SK-N-SH treated with all-trans-retinoic acid at 6 μM for 48 hours (cell line): ENCODE measurements at regions not wholly inside any gene's neighbourhood (a gene's known extent, or its start where the extent isn't known, plus 50 kb on each side); places are given as distances from the start of the nearest gene placed in this dataset.

ENCODE experiments used
- ARNTL ChIP-seq: fragments of 450-650 bp; formaldehyde crosslinking; IDR thresholded peaks from 2 replicates; pipeline ENCODE4 v1.5.0; 2020; ENCODE audit warnings: low read depth, mild to moderate bottlenecking, moderate library complexity, borderline replicate concordance
- BACH2 ChIP-seq: fragments of 250-450 bp; sonication (Bioruptor Pico); IDR thresholded peaks from 2 replicates; pipeline ENCODE4 v1.9.0; 2021; ENCODE audit warnings: mild to moderate bottlenecking, borderline replicate concordance
- CSDC2 ChIP-seq: fragments of 250-450 bp; sonication (Bioruptor Pico); IDR thresholded peaks from 2 replicates; pipeline ENCODE4 v1.5.0; 2020; ENCODE audit warnings: mild to moderate bottlenecking, moderate library complexity
- GLIS3 ChIP-seq: fragments of 250-450 bp; sonication (Bioruptor Pico); IDR thresholded peaks from 2 replicates; pipeline ENCODE4 v1.5.0; 2020; ENCODE audit warnings: mild to moderate bottlenecking, moderate library complexity
- OSR1 ChIP-seq: fragments of 250-450 bp; sonication (Bioruptor Pico); IDR thresholded peaks from 2 replicates; pipeline ENCODE4 v1.8.0; 2022; ENCODE audit warnings: moderate library complexity, mild to moderate bottlenecking, inconsistent platforms
- RARB ChIP-seq: fragments of 250-450 bp; sonication (Bioruptor Pico); IDR thresholded peaks from 2 replicates; pipeline ENCODE4 v1.8.0; 2021; ENCODE audit warnings: mild to moderate bottlenecking, moderate library complexity
- TOX ChIP-seq: fragments of 250-450 bp; sonication (Bioruptor Pico); IDR thresholded peaks from 2 replicates; pipeline ENCODE4 v1.8.0; 2021; ENCODE audit warnings: mild to moderate bottlenecking, moderate library complexity, borderline replicate concordance
- ZFP3 ChIP-seq: fragments of 250-450 bp; sonication (Bioruptor Pico); IDR thresholded peaks from 2 replicates; pipeline ENCODE4 v1.5.0; 2020; ENCODE audit warnings: mild to moderate bottlenecking, moderate library complexity
- ZFP30 ChIP-seq: fragments of 450-650 bp; formaldehyde crosslinking; IDR thresholded peaks from 2 replicates; pipeline ENCODE4 v1.5.0; 2022; ENCODE audit warnings: mild to moderate bottlenecking, moderate library complexity
- ZNF70 ChIP-seq: fragments of 450-650 bp; formaldehyde crosslinking; IDR thresholded peaks from 2 replicates; pipeline ENCODE4 v1.5.0; 2020; ENCODE audit warnings: mild to moderate bottlenecking, moderate library complexity
- ZNF8 ChIP-seq: fragments of 450-650 bp; formaldehyde crosslinking; IDR thresholded peaks from 2 replicates; pipeline ENCODE4 v1.5.0; 2020; ENCODE audit warnings: mild to moderate bottlenecking, moderate library complexity
- TF ChIP-seq, protein P1 (sequence below): fragments of 250-450 bp; sonication (Bioruptor Pico); IDR thresholded peaks from 2 replicates; pipeline ENCODE4 v1.5.0; 2020; ENCODE audit warnings: mild to moderate bottlenecking, moderate library complexity
- TF ChIP-seq, protein P2 (sequence below): fragments of 250-450 bp; sonication (Bioruptor Pico); IDR thresholded peaks from 2 replicates; pipeline ENCODE4 v1.8.0; 2020; ENCODE audit warnings: mild to moderate bottlenecking, moderate library complexity, borderline replicate concordance
- TF ChIP-seq, protein P3 (sequence below): fragments of 250-450 bp; sonication (Bioruptor Pico); IDR thresholded peaks from 2 replicates; pipeline ENCODE4 v1.5.1; 2020; ENCODE audit warnings: low read depth, mild to moderate bottlenecking, moderate library complexity

DNA sequence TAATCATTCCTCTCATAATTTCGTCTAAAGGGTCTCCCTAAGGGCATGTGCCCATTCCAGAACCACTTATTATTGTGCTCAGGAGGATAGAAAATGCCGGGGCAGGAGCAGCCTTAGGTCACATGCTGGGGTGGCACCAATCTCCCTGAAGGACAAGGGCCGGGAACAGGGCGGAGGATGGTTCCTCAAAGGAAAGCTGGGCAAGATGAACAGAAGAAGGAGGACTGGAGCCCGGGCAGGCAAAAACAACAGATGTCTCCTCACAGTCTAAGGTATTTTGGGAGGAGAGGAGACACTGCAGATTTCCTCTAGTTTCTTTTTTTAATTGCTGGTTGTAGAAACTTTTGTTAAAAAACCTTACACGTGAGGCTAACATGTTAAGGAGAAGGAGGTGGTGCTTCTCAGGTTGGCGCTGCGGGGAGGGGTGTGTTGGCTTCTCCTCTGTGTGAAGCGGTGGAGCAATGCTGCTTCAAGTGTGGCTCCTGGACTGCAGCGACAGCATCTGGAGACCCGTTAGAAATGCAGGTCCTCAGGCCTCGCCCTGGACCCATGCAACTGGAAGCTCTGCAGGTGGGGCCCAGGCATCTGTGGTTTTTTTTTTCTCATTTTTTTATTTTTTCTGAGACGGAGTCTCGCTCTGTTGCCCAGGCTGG is 164.8 kb downstream of the AACS start:
- TF ChIP-seq, protein P1, sequence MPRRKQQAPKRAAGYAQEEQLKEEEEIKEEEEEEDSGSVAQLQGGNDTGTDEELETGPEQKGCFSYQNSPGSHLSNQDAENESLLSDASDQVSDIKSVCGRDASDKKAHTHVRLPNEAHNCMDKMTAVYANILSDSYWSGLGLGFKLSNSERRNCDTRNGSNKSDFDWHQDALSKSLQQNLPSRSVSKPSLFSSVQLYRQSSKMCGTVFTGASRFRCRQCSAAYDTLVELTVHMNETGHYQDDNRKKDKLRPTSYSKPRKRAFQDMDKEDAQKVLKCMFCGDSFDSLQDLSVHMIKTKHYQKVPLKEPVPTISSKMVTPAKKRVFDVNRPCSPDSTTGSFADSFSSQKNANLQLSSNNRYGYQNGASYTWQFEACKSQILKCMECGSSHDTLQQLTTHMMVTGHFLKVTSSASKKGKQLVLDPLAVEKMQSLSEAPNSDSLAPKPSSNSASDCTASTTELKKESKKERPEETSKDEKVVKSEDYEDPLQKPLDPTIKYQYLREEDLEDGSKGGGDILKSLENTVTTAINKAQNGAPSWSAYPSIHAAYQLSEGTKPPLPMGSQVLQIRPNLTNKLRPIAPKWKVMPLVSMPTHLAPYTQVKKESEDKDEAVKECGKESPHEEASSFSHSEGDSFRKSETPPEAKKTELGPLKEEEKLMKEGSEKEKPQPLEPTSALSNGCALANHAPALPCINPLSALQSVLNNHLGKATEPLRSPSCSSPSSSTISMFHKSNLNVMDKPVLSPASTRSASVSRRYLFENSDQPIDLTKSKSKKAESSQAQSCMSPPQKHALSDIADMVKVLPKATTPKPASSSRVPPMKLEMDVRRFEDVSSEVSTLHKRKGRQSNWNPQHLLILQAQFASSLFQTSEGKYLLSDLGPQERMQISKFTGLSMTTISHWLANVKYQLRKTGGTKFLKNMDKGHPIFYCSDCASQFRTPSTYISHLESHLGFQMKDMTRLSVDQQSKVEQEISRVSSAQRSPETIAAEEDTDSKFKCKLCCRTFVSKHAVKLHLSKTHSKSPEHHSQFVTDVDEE, result no peak
- TF ChIP-seq GLIS3 (CRISPR knock-in tag), result no peak
- no peak for TF ChIP-seq BACH2
- no peak for TF ChIP-seq ZFP3 (CRISPR knock-in tag)
- TF ChIP-seq OSR1 (CRISPR knock-in tag), result no peak
- TF ChIP-seq ZNF8, result no peak
- TF ChIP-seq RARB, result no peak
- TF ChIP-seq, protein P2, sequence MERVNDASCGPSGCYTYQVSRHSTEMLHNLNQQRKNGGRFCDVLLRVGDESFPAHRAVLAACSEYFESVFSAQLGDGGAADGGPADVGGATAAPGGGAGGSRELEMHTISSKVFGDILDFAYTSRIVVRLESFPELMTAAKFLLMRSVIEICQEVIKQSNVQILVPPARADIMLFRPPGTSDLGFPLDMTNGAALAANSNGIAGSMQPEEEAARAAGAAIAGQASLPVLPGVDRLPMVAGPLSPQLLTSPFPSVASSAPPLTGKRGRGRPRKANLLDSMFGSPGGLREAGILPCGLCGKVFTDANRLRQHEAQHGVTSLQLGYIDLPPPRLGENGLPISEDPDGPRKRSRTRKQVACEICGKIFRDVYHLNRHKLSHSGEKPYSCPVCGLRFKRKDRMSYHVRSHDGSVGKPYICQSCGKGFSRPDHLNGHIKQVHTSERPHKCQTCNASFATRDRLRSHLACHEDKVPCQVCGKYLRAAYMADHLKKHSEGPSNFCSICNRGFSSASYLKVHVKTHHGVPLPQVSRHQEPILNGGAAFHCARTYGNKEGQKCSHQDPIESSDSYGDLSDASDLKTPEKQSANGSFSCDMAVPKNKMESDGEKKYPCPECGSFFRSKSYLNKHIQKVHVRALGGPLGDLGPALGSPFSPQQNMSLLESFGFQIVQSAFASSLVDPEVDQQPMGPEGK (CRISPR knock-in tag), result no peak
- no peak for TF ChIP-seq ZNF70
- no peak for TF ChIP-seq CSDC2 (CRISPR knock-in tag)
- no peak for TF ChIP-seq TOX (CRISPR knock-in tag)
- no peak for TF ChIP-seq ARNTL (CRISPR knock-in tag)
- TF ChIP-seq, protein P3, sequence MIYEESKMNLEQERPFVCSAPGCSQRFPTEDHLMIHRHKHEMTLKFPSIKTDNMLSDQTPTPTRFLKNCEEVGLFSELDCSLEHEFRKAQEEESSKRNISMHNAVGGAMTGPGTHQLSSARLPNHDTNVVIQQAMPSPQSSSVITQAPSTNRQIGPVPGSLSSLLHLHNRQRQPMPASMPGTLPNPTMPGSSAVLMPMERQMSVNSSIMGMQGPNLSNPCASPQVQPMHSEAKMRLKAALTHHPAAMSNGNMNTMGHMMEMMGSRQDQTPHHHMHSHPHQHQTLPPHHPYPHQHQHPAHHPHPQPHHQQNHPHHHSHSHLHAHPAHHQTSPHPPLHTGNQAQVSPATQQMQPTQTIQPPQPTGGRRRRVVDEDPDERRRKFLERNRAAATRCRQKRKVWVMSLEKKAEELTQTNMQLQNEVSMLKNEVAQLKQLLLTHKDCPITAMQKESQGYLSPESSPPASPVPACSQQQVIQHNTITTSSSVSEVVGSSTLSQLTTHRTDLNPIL, result no peak
- no peak for TF ChIP-seq ZFP30 (CRISPR knock-in tag)
